GM23338 (cell line): ENCODE measurements at regions not wholly inside any gene's neighbourhood (a gene's known extent, or its start where the extent isn't known, plus 50 kb on each side); places are given as distances from the start of the nearest gene placed in this dataset.

Source experiments
- ATAC-seq: fragments of 200-7000 bp; cut with Tn5 transposase; 3 replicates; pipeline ENCODE4 v1.9.1; 2020
- DNase-seq: peaks from one replicate; pipeline ENCODE4 v3.0.0-alpha.2; 2015; ENCODE audit warnings: low spot score
- H2AFZ ChIP-seq: fragments of 200-600 bp; sonication (generic); 2 replicates; pipeline ENCODE4 v1.8.0; 2016; ENCODE audit warnings: antibody characterized with exemption, mild to moderate bottlenecking, moderate library complexity
- H3F3A ChIP-seq: fragments of 200-600 bp; sonication (generic); replicated peaks from 2 replicates; pipeline ENCODE4 v1.8.0; 2017; ENCODE audit warnings: antibody characterized with exemption, mixed run types, low read depth
- H3K27ac ChIP-seq: fragments of 200-600 bp; sonication (generic); 2 replicates; pipeline ENCODE4 v1.6.1; 2016; ENCODE audit warnings: low read depth
- H3K27me3 ChIP-seq: fragments of 200-600 bp; sonication (generic); 2 replicates; pipeline ENCODE4 v1.8.0; 2016; ENCODE audit warnings: mild to moderate bottlenecking, mixed run types, moderate library complexity; ENCODE audit not compliant: insufficient read depth
- H3K36me3 ChIP-seq: fragments of 200-600 bp; sonication (generic); 2 replicates; pipeline ENCODE4 v1.8.0; 2016; ENCODE audit warnings: mild to moderate bottlenecking; ENCODE audit not compliant: insufficient read depth
- H3K4me1 ChIP-seq: fragments of 200-600 bp; sonication (generic); 2 replicates; pipeline ENCODE4 v1.8.0; 2016; ENCODE audit warnings: mild to moderate bottlenecking, moderate library complexity; ENCODE audit not compliant: insufficient read depth
- H3K4me2 ChIP-seq: fragments of 200-600 bp; sonication (generic); 2 replicates; pipeline ENCODE4 v1.7.1; 2017; ENCODE audit warnings: mixed run types
- H3K4me3 ChIP-seq: fragments of 200-600 bp; sonication (generic); 2 replicates; pipeline ENCODE4 v1.6.1; 2016; ENCODE audit warnings: mixed run types
- H3K79me2 ChIP-seq: fragments of 200-600 bp; sonication (generic); replicated peaks from 2 replicates; pipeline ENCODE4 v1.8.0; 2017; ENCODE audit warnings: mild to moderate bottlenecking; ENCODE audit not compliant: insufficient read depth
- H3K9me2 ChIP-seq: fragments of 200-600 bp; sonication (generic); 2 replicates; pipeline ENCODE4 v1.8.0; 2017; ENCODE audit not compliant: insufficient read depth
- H4K20me1 ChIP-seq: fragments of 200-600 bp; sonication (generic); replicated peaks from 2 replicates; pipeline ENCODE4 v1.8.0; 2017; ENCODE audit warnings: mild to moderate bottlenecking; ENCODE audit not compliant: insufficient read depth
- H3K27ac Mint-ChIP-seq: 2 replicates; pipeline ENCODE4 v1.8.0; 2020; ENCODE audit warnings: inconsistent platforms, mild to moderate bottlenecking, moderate library complexity, mixed read lengths
- H3K27me3 Mint-ChIP-seq: 3 replicates; pipeline ENCODE4 v1.8.0; 2022; ENCODE audit warnings: low read depth, mild to moderate bottlenecking, moderate library complexity, mixed read lengths, inconsistent platforms; ENCODE audit not compliant: insufficient read depth, poor library complexity
- H3K36me3 Mint-ChIP-seq: 3 replicates; pipeline ENCODE4 v1.8.0; 2021; ENCODE audit warnings: low read depth, mild to moderate bottlenecking, inconsistent platforms, moderate library complexity, mixed read lengths
- H3K4me1 Mint-ChIP-seq: 3 replicates; pipeline ENCODE4 v1.8.0; 2020; ENCODE audit warnings: mild to moderate bottlenecking, inconsistent platforms, mixed read lengths
- H3K4me3 Mint-ChIP-seq: 3 replicates; pipeline ENCODE4 v1.8.0; 2021; ENCODE audit warnings: moderate library complexity, mild to moderate bottlenecking, inconsistent platforms, mixed read lengths
- H3K9me3 Mint-ChIP-seq: 3 replicates; pipeline ENCODE4 v1.8.0; 2020; ENCODE audit warnings: moderate library complexity, mild to moderate bottlenecking, inconsistent platforms, mixed read lengths
- CREB1 ChIP-seq: fragments of 250-450 bp; sonication (Bioruptor Pico); IDR thresholded peaks from 2 replicates; pipeline ENCODE4 v1.5.0; 2020; ENCODE audit warnings: low read depth, mild to moderate bottlenecking, moderate library complexity
- CTCF ChIP-seq, 2 experiments: fragments of 200-600 bp in 1 of 2; sonication (generic) in 1 of 2; conservative IDR thresholded peaks; 2 replicates each; pipeline versions ENCODE4 v1.5.1 to v1.6.1; 2016 to 2017; ENCODE audit warnings: antibody characterized with exemption in 2 of 2, low read depth in 2 of 2, mild to moderate bottlenecking in 2 of 2, moderate library complexity in 1 of 2
- EZH2 ChIP-seq: fragments of 200-600 bp; sonication (generic); IDR thresholded peaks from one replicate; pipeline ENCODE4 v1.8.0; 2017; ENCODE audit warnings: antibody characterized with exemption, mild to moderate bottlenecking, low read depth; ENCODE audit not compliant: unreplicated experiment
- EZH2phosphoT487 ChIP-seq: fragments of 200-600 bp; sonication (generic); IDR thresholded peaks from one replicate; pipeline ENCODE4 v1.8.1; 2018; ENCODE audit warnings: antibody characterized with exemption; ENCODE audit not compliant: unreplicated experiment
- JUNB ChIP-seq: IDR thresholded peaks from one replicate; pipeline ENCODE4 v1.6.1; 2016; ENCODE audit warnings: antibody characterized with exemption; ENCODE audit not compliant: unreplicated experiment
- POLR2AphosphoS5 ChIP-seq: IDR thresholded peaks from 2 replicates; pipeline ENCODE4 v1.6.1; 2016; ENCODE audit warnings: antibody characterized with exemption, low read depth
- REST ChIP-seq: IDR thresholded peaks from one replicate; pipeline ENCODE4 v1.6.1; 2018; ENCODE audit warnings: antibody characterized with exemption; ENCODE audit not compliant: unreplicated experiment
- STAT1 ChIP-seq: IDR thresholded peaks from one replicate; pipeline ENCODE4 v1.6.1; 2016; ENCODE audit warnings: antibody characterized with exemption; ENCODE audit not compliant: unreplicated experiment
- ZNF114 ChIP-seq: fragments of 250-450 bp; sonication (Bioruptor Pico); IDR thresholded peaks from 2 replicates; pipeline ENCODE4 v1.5.0; 2020; ENCODE audit warnings: mild to moderate bottlenecking, moderate library complexity
- ZNF331 ChIP-seq: fragments of 250-450 bp; sonication (Bioruptor Pico); IDR thresholded peaks from 2 replicates; pipeline ENCODE4 v1.5.0; 2020; ENCODE audit warnings: low read depth, mild to moderate bottlenecking, moderate library complexity
- ZNF462 ChIP-seq: fragments of 250-450 bp; sonication (Bioruptor Pico); IDR thresholded peaks from 2 replicates; pipeline ENCODE4 v1.5.0; 2020; ENCODE audit warnings: mild to moderate bottlenecking, moderate library complexity

GRCh38 chr3:70421506-70421905, 109.1 kb upstream of the MDFIC2 start:
- Mint-ChIP-seq H3K9me3 (no peaks in the 10 kb centered on the region; the same call in 2 of the 3 replicates), H3K27ac (no peak overlapping the region), H3K4me1 (no peaks in the 10 kb centered on the region), H3K4me3 (no peak overlapping the region), H3K27me3 (no peaks in the 10 kb centered on the region), H3K36me3 (no peaks in the 10 kb centered on the region)
- TF ChIP-seq CREB1 (CRISPR knock-in tag) = no peak
- no peak for TF ChIP-seq JUNB
- TF ChIP-seq REST = no peak
- no peak for TF ChIP-seq CTCF (conservative IDR thresholded peaks at IDR 0.05; ENCODE audit: low read depth in 2 of 2)
- no peak for TF ChIP-seq POLR2AphosphoS5
- no peak for TF ChIP-seq STAT1
- TF ChIP-seq EZH2 = no peak
- TF ChIP-seq ZNF114 (CRISPR knock-in tag) = no peak
- TF ChIP-seq EZH2phosphoT487 = no peak
- TF ChIP-seq ZNF331 = no peak
- DNase-seq (no peak), ATAC-seq (no peak)
- no peak overlapping the region for H3K4me2 ChIP-seq
- no peaks in the 10 kb centered on the region for H3K79me2 ChIP-seq
- no peak overlapping the region for H2AFZ ChIP-seq
- H3K9me2 ChIP-seq = peaks cover 5% of the 10 kb centered on the region; the same call in 1 of the 2 replicates
- H4K20me1 ChIP-seq = no peaks in the 10 kb centered on the region
- no peaks in the 10 kb centered on the region for H3K4me1 ChIP-seq
- H3K27me3 ChIP-seq = no peaks in the 10 kb centered on the region
- no peak overlapping the region for H3K4me3 ChIP-seq
- no peaks in the 10 kb centered on the region for H3F3A ChIP-seq
- H3K36me3 ChIP-seq = no peaks in the 10 kb centered on the region
- H3K27ac ChIP-seq = no peak overlapping the region

GRCh38 chr3:70409018-70409417, 96.6 kb upstream of the MDFIC2 start:
- Mint-ChIP-seq H3K27me3 (no peaks in the 10 kb centered on the region), H3K4me3 (no peak overlapping the region), H3K36me3 (peaks cover 26% of the 10 kb centered on the region), H3K4me1 (no peaks in the 10 kb centered on the region), H3K27ac (no peak overlapping the region), H3K9me3 (peaks cover 31% of the 10 kb centered on the region)
- H3K4me1 ChIP-seq = no peaks in the 10 kb centered on the region
- H4K20me1 ChIP-seq = no peaks in the 10 kb centered on the region
- no peak overlapping the region for H3K4me3 ChIP-seq
- no peaks in the 10 kb centered on the region; the same call in 1 of the 2 replicates for H3K9me2 ChIP-seq
- no peak for DNase-seq
- ATAC-seq = no peak
- no peaks in the 10 kb centered on the region for H3K27me3 ChIP-seq
- no peaks in the 10 kb centered on the region for H3K36me3 ChIP-seq
- H3K27ac ChIP-seq = no peak overlapping the region
- H2AFZ ChIP-seq = no peak overlapping the region
- no peak overlapping the region for H3K4me2 ChIP-seq
- no peaks in the 10 kb centered on the region for H3K79me2 ChIP-seq
- no peaks in the 10 kb centered on the region for H3F3A ChIP-seq
- TF ChIP-seq EZH2phosphoT487 (no peak), ZNF331 (no peak), POLR2AphosphoS5 (no peak), ZNF114 (CRISPR knock-in tag) (no peak), EZH2 (no peak), ZNF462 (CRISPR knock-in tag) (no peak), JUNB (no peak)
